Smooth muscle cell (in vitro differentiated cells): ENCODE measurements at regions not wholly inside any gene's neighbourhood (a gene's known extent, or its start where the extent isn't known, plus 50 kb on each side); places are given as distances from the start of the nearest gene placed in this dataset.

Experiments
- DNase-seq: peaks from one replicate; lab custom pipeline; 2025; ENCODE audit not compliant: unreplicated experiment; lab: John Stamatoyannopoulos, UW
- H2AFZ ChIP-seq: fragments of 200-600 bp; sonication (generic); 2 replicates; pipeline ENCODE4 v1.6.0; 2016; ENCODE audit warnings: antibody characterized with exemption, low read depth, mild to moderate bottlenecking
- H3F3A ChIP-seq: fragments of 200-600 bp; sonication (generic); 2 replicates; pipeline ENCODE4 v1.6.0; 2017; ENCODE audit warnings: antibody characterized with exemption, low read depth
- H3K27ac ChIP-seq: fragments of 200-600 bp; sonication (generic); 2 replicates; pipeline ENCODE4 v1.5.1; 2016; ENCODE audit warnings: low read depth, mild to moderate bottlenecking
- H3K27me3 ChIP-seq: fragments of 200-600 bp; sonication (generic); 2 replicates; pipeline ENCODE4 v1.6.1; 2016; ENCODE audit warnings: low read depth, mild to moderate bottlenecking
- H3K36me3 ChIP-seq: fragments of 200-600 bp; sonication (generic); 2 replicates; pipeline ENCODE4 v1.5.1; 2016; ENCODE audit warnings: low read depth
- H3K4me1 ChIP-seq: fragments of 200-600 bp; sonication (generic); 2 replicates; pipeline ENCODE4 v1.5.1; 2016; ENCODE audit warnings: low read depth
- H3K4me2 ChIP-seq: fragments of 200-600 bp; sonication (generic); 2 replicates; pipeline ENCODE4 v1.6.0; 2016; ENCODE audit warnings: mild to moderate bottlenecking
- H3K4me3 ChIP-seq: fragments of 200-600 bp; sonication (generic); 2 replicates; pipeline ENCODE4 v1.5.1; 2016; ENCODE audit warnings: mild to moderate bottlenecking
- H3K79me2 ChIP-seq: fragments of 200-600 bp; sonication (generic); 2 replicates; pipeline ENCODE4 v1.6.0; 2016; ENCODE audit warnings: low read depth, mild to moderate bottlenecking
- H3K9ac ChIP-seq: fragments of 200-600 bp; sonication (generic); 2 replicates; pipeline ENCODE4 v1.6.0; 2016; ENCODE audit warnings: low read depth
- H3K9me3 ChIP-seq: fragments of 200-600 bp; sonication (generic); replicated peaks from 2 replicates; pipeline ENCODE4 v1.5.1; 2016; ENCODE audit warnings: low read depth
- H4K20me1 ChIP-seq: fragments of 200-600 bp; sonication (generic); 2 replicates; pipeline ENCODE4 v1.6.0; 2016; ENCODE audit warnings: low read depth
- WGBS: methylation state at CpG from one replicate; pipeline ENCODE4 v1.1.7; 2016; ENCODE audit warnings: low lambda C conversion rate; 5-methylcytosine and 5-hydroxymethylcytosine counted together
- TF ChIP-seq, protein P1 (sequence below): fragments of 200-600 bp; sonication (generic); IDR thresholded peaks from 2 replicates; pipeline ENCODE4 v1.5.1; 2017; ENCODE audit warnings: borderline replicate concordance, mild to moderate bottlenecking, antibody characterized with exemption; ENCODE audit not compliant: insufficient read depth, poor library complexity, severe bottlenecking

DNA sequence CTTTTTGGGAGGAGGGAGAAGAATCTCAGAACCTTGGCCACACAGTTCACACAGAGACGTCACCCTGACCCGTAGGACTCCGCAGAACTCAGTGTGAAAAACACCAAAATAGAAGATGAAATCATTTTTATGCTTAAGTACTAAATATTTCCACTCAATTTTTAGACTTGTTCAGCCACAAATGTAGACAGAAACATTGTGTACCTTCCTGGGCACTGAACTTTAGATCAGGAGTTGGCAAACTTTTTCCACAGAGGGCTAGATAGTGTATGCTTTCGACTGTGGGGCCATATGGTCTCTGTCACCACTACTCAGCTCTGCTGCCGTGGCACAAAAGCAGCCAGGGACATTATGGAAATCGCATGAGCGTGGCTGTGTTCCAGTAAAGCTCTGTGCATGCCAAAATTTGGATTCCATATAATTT, 61.8 kb upstream of the STOX2 start:
- Histone ChIP-seq H3F3A (no peaks in the 10 kb centered on the region), H4K20me1 (no peaks in the 10 kb centered on the region), H2AFZ (no peak overlapping the region), H3K27ac (no peak overlapping the region), H3K79me2 (no peaks in the 10 kb centered on the region), H3K4me1 (no peaks in the 10 kb centered on the region), H3K36me3 (no peaks in the 10 kb centered on the region), H3K27me3 (no peaks in the 10 kb centered on the region), H3K4me2 (no peak overlapping the region), H3K9ac (no peak overlapping the region), H3K9me3 (peaks cover 8% of the 10 kb centered on the region), H3K4me3 (no peak overlapping the region)
- TF ChIP-seq, protein P1, sequence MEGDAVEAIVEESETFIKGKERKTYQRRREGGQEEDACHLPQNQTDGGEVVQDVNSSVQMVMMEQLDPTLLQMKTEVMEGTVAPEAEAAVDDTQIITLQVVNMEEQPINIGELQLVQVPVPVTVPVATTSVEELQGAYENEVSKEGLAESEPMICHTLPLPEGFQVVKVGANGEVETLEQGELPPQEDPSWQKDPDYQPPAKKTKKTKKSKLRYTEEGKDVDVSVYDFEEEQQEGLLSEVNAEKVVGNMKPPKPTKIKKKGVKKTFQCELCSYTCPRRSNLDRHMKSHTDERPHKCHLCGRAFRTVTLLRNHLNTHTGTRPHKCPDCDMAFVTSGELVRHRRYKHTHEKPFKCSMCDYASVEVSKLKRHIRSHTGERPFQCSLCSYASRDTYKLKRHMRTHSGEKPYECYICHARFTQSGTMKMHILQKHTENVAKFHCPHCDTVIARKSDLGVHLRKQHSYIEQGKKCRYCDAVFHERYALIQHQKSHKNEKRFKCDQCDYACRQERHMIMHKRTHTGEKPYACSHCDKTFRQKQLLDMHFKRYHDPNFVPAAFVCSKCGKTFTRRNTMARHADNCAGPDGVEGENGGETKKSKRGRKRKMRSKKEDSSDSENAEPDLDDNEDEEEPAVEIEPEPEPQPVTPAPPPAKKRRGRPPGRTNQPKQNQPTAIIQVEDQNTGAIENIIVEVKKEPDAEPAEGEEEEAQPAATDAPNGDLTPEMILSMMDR = no peak
- 57% methylated on average over 7 of the region's 7 CpGs for WGBS
- DNase-seq = no peak

DNA sequence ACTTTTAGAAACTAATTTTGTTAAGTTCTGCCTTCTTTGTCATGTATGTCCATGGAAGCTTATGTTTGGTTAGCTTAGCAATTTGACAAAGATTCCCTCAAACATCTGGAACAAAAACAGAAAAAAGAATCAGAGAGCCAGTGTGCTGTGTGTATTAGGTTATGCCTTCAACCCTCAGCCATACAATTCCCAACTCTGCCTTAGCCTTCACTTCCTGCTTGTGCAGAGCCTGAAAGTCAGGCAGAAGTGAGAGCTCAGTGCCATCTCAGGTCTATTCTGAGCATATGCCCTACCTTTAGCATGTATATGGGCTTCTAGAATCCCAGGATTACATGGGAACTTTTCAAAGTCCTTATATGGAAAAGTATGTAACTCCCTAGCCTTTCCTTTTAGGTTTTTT, 58.2 kb upstream of the STOX2 start:
- TF ChIP-seq, protein P1 = no peak
- H4K20me1 ChIP-seq = no peaks in the 10 kb centered on the region
- no peak overlapping the region for H3K4me3 ChIP-seq
- H2AFZ ChIP-seq = no peak overlapping the region
- no peak overlapping the region for H3K27ac ChIP-seq
- no peaks in the 10 kb centered on the region for H3K36me3 ChIP-seq
- DNase-seq = no peak
- H3F3A ChIP-seq = no peaks in the 10 kb centered on the region
- H3K9ac ChIP-seq = no peak overlapping the region
- H3K9me3 ChIP-seq = peaks cover 8% of the 10 kb centered on the region
- H3K27me3 ChIP-seq = peaks cover 7% of the 10 kb centered on the region
- H3K4me2 ChIP-seq = no peak overlapping the region
- H3K79me2 ChIP-seq = no peaks in the 10 kb centered on the region
- no peaks in the 10 kb centered on the region for H3K4me1 ChIP-seq

DNA sequence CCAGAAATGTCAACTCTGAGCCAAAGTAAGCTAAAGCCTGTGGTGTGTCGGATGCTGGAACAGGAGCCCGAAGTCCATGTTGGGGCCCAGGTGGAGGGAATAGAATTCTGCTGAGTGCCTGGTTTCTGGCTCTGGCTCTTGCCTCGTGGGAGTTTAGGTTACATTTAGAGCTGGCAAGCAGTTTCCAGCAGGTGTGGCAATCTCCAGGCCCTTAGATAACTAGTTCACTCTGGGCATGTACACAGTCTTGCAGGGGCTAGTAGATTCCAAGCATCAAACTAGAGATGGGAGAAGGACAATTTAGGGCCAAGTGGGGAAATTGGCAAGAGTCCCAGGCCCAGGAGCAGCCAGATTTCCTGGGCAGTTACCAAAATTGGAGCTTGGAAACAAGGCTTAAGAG, 56.3 kb upstream of the STOX2 start:
- DNase-seq = no peak
- Histone ChIP-seq H3K4me3 (no peak overlapping the region), H3K79me2 (no peaks in the 10 kb centered on the region), H3K27ac (no peak overlapping the region), H3K4me1 (no peaks in the 10 kb centered on the region), H3K36me3 (no peaks in the 10 kb centered on the region), H3K9ac (no peak overlapping the region), H3K27me3 (peaks cover 13% of the 10 kb centered on the region), H3K9me3 (peaks cover 8% of the 10 kb centered on the region), H4K20me1 (no peaks in the 10 kb centered on the region), H3F3A (no peaks in the 10 kb centered on the region), H3K4me2 (no peak overlapping the region), H2AFZ (no peak overlapping the region)
- TF ChIP-seq, protein P1 = no peak
- WGBS = 84% methylated on average over 3 of the region's 3 CpGs

DNA sequence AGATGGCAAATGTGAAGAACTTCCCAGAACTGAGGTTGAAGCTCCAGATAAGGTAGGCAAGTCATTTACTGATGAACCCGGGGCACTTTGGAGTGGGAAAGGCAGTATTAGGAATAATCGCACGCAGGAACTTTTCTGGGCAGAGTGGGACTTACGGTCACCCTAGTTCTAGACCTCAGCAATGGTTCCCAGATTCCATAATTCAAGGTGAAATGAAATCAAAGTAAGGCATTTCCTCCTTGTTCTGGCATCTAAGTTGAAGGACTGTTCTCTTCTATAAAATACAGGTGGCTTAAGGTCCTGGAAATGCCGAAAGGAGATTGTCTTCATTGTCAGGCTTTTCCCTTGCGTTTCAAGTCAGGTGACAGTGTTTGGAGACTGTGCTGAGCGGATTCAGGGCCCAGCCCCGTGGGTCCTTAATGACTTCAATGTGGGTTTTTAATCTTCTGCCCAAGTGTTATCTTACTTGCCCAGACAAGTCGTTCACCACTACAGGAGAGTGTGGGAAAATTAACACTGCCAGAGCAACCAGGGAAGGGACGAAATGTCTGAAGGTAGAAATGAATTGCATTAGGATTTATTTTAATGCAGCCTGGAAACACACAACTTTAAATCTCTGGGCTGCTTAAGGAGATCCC, 52.1 kb upstream of the STOX2 start:
- TF ChIP-seq, protein P1 = no peak
- H3K4me2 ChIP-seq = peak overlapping the region; percentile 45
- no peak overlapping the region for H3K9ac ChIP-seq
- peaks cover 13% of the 10 kb centered on the region for H3K27me3 ChIP-seq
- no peak for DNase-seq
- no peaks in the 10 kb centered on the region for H3K9me3 ChIP-seq
- H3K36me3 ChIP-seq = no peaks in the 10 kb centered on the region
- H4K20me1 ChIP-seq = no peaks in the 10 kb centered on the region
- peak overlapping the region; percentile 58 for H2AFZ ChIP-seq
- no peaks in the 10 kb centered on the region for H3K4me1 ChIP-seq
- no peaks in the 10 kb centered on the region for H3F3A ChIP-seq
- 64% methylated on average over 10 of the region's 10 CpGs for WGBS
- H3K79me2 ChIP-seq = no peaks in the 10 kb centered on the region
- no peak overlapping the region for H3K27ac ChIP-seq
- no peak overlapping the region for H3K4me3 ChIP-seq
